ENCODE measurements at regions not wholly inside any gene's neighbourhood (a gene's known extent, or its start where the extent isn't known, plus 50 kb on each side); places are given as distances from the start of the nearest gene placed in this dataset.
A peak's percentile ranks its signal among the peaks of the same experiment; 100 is the strongest.
"Not testable (repeated sequence)": the region's sequence is repeated elsewhere in the genome, so short reads cannot be mapped to it uniquely, and the experiment has no call there.

DNA sequence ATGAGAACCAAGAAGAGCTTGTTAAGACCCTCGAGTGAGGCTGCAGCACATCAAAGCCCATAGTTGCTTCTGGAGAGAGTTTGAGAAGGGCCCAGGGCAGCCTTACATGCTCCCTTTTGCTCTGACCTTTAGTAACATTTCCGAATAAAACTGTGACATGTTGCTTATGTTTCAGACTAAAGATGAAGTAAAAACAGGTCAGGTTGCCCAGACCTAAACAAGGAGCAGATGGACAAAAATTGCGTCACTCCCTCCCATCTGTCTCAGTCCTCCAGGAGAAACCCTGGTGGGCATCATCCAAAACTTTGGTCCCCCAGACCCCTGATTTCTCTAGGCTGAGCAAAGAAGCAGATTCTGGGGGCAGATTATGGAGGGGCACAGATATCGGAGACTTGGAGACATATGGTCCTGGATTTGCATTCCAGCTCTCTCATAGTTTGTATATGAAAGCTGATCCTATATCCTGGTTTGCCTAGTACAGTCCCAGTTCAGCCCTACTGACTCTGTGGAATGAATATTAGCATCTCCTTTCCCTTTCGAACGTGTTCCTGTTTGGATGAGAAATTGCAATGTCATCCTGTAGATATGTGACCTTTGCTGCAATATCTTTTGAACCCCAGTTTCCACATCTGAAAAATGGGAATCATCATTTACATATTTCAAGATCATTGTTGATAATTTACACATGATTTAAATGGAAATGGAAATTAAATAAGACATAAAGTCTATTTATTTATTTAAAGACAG lies 304.9 kb upstream of the USP24 start:
- H3K4me3 Mint-ChIP-seq, result no peak overlapping the region
- DNase-seq, result no peak
- no peaks in the 10 kb centered on the region for H3K9me3 Mint-ChIP-seq
- TF ChIP-seq, protein P1, sequence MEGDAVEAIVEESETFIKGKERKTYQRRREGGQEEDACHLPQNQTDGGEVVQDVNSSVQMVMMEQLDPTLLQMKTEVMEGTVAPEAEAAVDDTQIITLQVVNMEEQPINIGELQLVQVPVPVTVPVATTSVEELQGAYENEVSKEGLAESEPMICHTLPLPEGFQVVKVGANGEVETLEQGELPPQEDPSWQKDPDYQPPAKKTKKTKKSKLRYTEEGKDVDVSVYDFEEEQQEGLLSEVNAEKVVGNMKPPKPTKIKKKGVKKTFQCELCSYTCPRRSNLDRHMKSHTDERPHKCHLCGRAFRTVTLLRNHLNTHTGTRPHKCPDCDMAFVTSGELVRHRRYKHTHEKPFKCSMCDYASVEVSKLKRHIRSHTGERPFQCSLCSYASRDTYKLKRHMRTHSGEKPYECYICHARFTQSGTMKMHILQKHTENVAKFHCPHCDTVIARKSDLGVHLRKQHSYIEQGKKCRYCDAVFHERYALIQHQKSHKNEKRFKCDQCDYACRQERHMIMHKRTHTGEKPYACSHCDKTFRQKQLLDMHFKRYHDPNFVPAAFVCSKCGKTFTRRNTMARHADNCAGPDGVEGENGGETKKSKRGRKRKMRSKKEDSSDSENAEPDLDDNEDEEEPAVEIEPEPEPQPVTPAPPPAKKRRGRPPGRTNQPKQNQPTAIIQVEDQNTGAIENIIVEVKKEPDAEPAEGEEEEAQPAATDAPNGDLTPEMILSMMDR (IDR thresholded peaks at IDR 0.05), result no peak
- H3K27me3 Mint-ChIP-seq (ENCODE audit: insufficient read depth), result peaks cover 3% of the 10 kb centered on the region
- H3K36me3 Mint-ChIP-seq (ENCODE audit: low read depth), result no peaks in the 10 kb centered on the region
- peaks cover 31% of the 10 kb centered on the region for H3K4me1 Mint-ChIP-seq (ENCODE audit: low read depth)
- H3K27ac Mint-ChIP-seq, result no peak overlapping the region

DNA sequence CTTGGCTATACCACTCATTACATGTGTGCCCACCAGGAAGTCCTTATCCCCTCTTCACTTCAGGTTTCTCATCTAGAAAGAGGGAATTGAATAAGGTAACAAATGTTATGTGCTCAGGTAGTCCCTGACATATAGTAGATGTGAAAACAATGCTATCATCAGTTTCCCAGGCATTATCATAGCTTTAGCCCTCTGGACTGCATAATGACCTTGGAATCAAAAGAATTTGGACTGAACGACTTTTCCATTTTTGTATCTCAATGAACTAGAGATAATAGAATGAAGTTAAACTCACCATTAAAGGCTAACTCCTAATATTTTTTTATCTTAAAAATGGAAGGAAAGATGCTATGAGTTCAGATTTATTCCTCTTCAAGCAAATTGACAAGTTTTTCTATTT lies 304.1 kb upstream of the USP24 start:
- Mint-ChIP-seq H3K27me3 (ENCODE audit: insufficient read depth) (peaks cover 3% of the 10 kb centered on the region), H3K4me1 (ENCODE audit: low read depth) (peaks cover 31% of the 10 kb centered on the region), H3K27ac (no peak overlapping the region), H3K4me3 (no peak overlapping the region), H3K36me3 (ENCODE audit: low read depth) (no peaks in the 10 kb centered on the region), H3K9me3 (no peaks in the 10 kb centered on the region)
- TF ChIP-seq, protein P1 (IDR thresholded peaks at IDR 0.05), result no peak
- no peak for DNase-seq

DNA sequence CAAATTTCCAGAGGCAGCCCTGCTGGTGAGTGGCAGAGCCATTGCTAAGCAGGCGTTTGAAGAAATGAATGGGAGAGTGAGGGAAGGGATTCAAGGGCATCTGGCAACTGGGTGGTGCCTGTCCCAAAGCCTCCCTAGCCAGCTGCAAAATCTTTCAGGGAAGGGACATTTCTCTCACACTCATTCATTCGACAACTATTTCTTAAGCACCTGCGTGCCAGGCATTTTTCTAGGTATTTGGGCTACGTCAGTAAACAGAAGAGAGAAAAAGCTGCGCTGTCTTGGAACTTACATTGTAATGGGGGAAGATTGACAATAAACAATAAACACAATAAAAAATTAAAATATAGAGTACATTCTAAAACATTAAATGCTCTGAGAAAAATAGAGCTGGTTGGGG lies 301.9 kb upstream of the USP24 start:
- Mint-ChIP-seq H3K4me3 (no peak overlapping the region), H3K27me3 (ENCODE audit: insufficient read depth) (peaks cover 3% of the 10 kb centered on the region), H3K4me1 (ENCODE audit: low read depth) (peaks cover 31% of the 10 kb centered on the region), H3K27ac (no peak overlapping the region), H3K36me3 (ENCODE audit: low read depth) (no peaks in the 10 kb centered on the region), H3K9me3 (no peaks in the 10 kb centered on the region)
- TF ChIP-seq, protein P1 (IDR thresholded peaks at IDR 0.05), result no peak
- no peak for DNase-seq

DNA sequence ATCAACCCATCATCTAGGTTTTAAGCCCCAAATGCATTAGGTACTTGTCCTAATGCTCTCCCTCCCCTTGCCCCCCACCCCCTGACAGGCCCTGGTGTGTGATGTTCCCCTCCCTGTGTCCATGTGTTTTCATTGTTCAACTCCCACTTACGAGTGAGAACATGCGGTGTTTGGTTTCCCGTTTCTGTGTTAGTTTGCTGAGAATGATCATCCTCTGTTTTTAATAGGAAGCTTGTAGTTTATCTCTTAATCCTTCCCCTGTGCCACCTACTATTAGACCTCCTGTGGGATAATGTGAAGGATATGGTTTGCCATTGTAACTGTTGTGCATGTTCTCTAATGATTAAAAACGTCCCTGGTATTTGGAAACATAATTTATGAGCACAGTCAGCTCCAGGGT lies 299.4 kb upstream of the USP24 start:
- not testable (repeated sequence) for H3K4me3 Mint-ChIP-seq; H3K27ac Mint-ChIP-seq; DNase-seq; H3K27me3 Mint-ChIP-seq (ENCODE audit: insufficient read depth); H3K36me3 Mint-ChIP-seq (ENCODE audit: low read depth); H3K9me3 Mint-ChIP-seq
- peaks cover 21% of the 10 kb centered on the region for H3K4me1 Mint-ChIP-seq (ENCODE audit: low read depth)

DNA sequence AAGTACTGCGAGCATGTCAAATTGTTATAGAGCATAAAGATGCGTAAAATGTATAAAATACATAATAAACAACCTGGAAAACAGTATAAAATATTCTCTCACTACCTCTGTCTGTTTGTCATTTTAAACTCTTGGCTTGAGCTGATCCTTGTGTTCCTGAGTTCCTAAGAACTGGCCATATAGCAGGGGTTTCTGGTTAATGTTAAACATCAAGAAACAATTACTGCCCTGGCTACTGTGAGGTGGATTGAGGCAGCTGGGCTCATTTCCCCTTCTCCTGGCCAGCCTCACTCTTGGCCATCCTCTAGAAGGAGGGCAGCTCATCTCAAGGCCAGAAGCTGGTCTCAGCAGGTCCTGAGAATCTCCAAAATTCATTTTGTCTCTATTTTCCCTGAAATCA lies 297.3 kb upstream of the USP24 start:
- no peak for DNase-seq
- TF ChIP-seq, protein P1 (IDR thresholded peaks at IDR 0.05), result no peak

DNA sequence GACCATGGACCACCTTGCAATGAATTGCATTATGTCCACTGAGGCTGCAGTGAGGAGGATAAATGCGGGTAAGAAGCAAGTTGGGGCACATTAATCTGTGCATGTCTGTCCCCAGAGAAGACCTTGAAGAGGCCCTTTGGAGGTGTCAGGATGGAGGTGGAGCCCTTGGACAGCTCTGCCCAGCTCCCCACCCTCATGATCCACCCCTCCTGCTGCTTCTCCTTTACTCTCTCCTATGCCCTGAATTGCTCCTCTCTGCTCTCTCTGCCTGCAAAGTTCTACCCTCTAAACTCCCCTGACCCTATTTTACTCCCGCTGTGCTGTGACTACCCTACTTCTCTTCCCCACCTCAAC lies 292.4 kb upstream of the USP24 start:
- H3K27me3 Mint-ChIP-seq (ENCODE audit: insufficient read depth), result no peaks in the 10 kb centered on the region; the same call in 1 of the 2 replicates
- DNase-seq, result no peak
- H3K36me3 Mint-ChIP-seq (ENCODE audit: low read depth), result no peaks in the 10 kb centered on the region
- peak overlapping the region; percentile 15; the same call in 1 of the 2 replicates for H3K27ac Mint-ChIP-seq
- H3K4me1 Mint-ChIP-seq (ENCODE audit: low read depth), result peaks cover 50% of the 10 kb centered on the region
- TF ChIP-seq, protein P1 (IDR thresholded peaks at IDR 0.05), result no peak
- H3K4me3 Mint-ChIP-seq, result peak overlapping the region; percentile 51; the same call in 1 of the 2 replicates
- H3K9me3 Mint-ChIP-seq, result no peaks in the 10 kb centered on the region

More for the DNA sequence above, 297.3 kb upstream of the USP24 start:
- Mint-ChIP-seq H3K36me3 (ENCODE audit: low read depth) (no peaks in the 10 kb centered on the region), H3K9me3 (no peaks in the 10 kb centered on the region), H3K27ac (no peak overlapping the region), H3K4me1 (ENCODE audit: low read depth) (peaks cover 14% of the 10 kb centered on the region), H3K4me3 (no peak overlapping the region), H3K27me3 (ENCODE audit: insufficient read depth) (peaks cover 1% of the 10 kb centered on the region)
